ENCODE measurements at regions not wholly inside any gene's neighbourhood (a gene's known extent, or its start where the extent isn't known, plus 50 kb on each side); places are given as distances from the start of the nearest gene placed in this dataset.

DNA sequence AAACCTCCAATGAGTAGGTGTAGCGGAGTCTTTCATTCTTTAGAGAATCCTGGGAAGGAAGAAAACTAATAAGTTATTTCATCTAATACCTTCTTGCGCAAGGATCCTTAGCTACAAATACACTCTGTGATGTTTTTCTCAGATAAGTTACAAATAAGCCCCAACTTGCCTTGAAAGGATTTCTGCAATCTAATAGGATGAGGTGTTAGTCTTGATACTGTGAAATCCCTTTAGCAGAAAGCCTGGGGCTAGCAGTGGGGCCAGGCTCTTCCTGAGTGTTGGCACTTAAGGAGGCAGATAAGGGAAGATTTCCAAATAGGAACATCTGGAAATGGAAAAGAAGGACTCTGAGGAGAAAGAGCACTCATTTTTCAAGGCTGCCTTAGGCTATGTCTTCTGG lies 168.0 kb upstream of the DAB1 start:
- no peak for TF ChIP-seq TAF1 (IDR thresholded peaks at IDR 0.05; ENCODE audit: low read depth, low read length)
- no peak for TF ChIP-seq POU2F2 (IDR thresholded peaks at IDR 0.05; ENCODE audit: low read depth, low read length)
- no peak for TF ChIP-seq POLR2AphosphoS5 (IDR thresholded peaks at IDR 0.05; ENCODE audit: low read depth, low read length)
